M059J (cell line): ENCODE measurements at regions not wholly inside any gene's neighbourhood (a gene's known extent, or its start where the extent isn't known, plus 50 kb on each side); places are given as distances from the start of the nearest gene placed in this dataset.
A peak's percentile ranks its signal among the peaks of the same experiment; 100 is the strongest.
"Not testable (repeated sequence)": the region's sequence is repeated elsewhere in the genome, so short reads cannot be mapped to it uniquely, and the experiment has no call there.

Experiments
- DNase-seq: peaks from one replicate; pipeline ENCODE4 v3.0.0-alpha.2; 2012; ENCODE audit warnings: low read depth

DNA sequence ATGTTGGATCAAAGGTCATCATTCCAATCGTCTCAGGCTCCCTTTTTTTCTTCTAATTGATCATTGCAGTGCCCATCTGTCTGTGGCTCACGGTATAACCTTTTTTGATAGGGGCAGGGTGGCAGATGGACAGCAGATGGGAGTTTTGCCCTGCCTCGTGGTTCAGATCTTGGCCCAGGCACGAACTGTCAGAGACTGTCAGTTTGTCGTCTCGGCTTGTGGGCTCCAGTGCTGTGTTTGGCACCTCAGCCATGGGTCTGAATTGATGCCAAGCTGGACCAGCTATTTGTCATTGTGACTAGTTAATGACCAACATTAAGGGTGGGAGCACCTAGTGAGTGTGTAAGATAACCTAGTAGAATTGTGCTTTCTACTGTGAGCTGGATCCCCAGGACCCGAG is 197.6 kb downstream of the PRL start:
- peak; percentile 13 for DNase-seq

DNA sequence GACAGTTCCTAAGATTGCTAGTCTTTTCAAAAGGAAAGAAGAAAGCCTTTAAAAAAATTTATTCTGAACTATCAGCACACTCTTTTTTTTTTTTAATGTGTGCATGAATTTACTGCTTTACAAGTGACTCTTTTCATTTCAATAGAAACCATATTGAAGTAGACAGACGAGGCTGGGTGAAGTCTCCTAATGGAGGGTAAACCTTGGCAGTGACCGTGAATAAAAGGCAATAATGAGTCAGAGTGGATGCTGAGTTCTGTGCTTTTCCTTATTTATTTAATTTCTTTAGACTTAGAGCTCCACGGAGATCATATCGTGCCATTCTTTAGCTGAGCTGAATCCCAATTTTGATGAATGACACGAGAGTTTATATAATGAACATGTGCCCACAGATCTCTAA is 196.9 kb downstream of the PRL start:
- DNase-seq = peak; percentile 16

DNA sequence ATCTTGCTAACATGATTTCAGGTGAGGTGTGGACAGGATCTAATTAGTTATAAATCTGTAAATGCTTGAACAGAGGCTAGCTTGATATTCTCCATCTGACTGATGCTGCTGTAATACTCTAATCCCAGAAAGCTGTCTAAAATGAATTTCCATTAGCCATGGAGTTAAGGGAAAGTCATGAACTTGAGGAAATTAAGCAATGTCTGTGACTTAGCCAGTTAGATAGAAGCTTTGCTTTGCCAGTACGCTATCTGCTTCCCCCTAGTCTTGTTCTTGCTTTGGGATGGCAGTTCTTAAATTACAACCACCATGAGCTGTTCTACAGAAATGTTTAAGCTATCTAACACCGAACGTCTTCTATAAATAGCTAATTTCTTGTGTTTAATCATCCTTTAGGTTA is 195.7 kb downstream of the PRL start:
- no peak for DNase-seq

DNA sequence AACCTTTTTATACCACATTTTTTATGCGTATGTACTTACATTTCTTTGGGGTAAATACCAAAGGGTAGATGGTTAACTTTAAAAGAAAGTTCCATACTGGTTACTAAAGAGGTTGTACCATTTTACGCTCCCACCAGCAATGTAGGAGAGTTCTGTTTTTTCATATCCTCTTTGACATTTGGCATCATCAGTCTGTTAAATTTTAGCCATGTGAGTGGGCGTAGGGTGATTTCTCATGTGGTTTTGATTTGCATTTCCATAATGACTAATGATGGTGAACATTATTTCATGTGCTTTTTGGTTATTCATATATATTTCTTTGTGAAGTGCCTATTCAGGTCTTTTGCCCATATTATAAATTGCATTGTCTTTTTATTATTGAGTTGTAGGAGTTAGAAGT is 194.2 kb downstream of the PRL start:
- no peak for DNase-seq

DNA sequence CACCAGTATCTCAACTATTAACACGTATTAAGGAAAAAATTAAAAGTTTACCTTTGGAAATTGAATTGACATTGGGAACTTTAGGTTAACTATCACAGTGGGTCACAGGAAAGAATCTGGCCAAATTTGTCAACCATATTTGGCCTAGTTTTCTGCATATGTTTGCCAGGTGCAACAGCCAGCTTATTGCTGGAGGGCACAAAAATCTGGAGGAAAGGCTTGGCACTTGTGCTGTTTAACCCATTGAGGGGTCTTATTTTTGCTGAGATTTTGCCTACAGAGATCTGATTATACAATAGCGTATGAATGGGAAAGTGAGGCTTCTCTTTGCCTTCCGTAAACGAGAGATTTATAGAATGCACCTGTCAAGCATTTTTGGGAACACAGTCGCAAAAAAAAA is 190.4 kb downstream of the PRL start:
- DNase-seq = no peak

DNA sequence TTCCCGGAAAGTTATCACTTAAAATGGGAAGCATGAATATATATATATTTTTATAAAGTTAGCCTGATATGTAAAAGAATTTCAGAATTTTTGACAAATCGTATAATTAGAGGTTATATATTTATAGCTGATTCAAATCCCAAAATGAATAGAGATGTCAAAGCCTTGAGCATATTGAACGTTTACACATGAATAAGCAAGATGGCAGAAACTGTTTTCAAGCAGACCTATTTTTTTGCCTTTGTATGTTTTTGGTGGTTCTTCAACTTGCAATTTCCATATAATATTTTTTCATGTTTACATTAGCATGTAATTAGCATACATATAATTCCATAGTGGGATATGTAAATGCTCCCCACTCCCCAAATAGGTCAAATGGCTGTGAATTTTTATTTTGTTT is 189.9 kb downstream of the PRL start:
- DNase-seq = no peak

DNA sequence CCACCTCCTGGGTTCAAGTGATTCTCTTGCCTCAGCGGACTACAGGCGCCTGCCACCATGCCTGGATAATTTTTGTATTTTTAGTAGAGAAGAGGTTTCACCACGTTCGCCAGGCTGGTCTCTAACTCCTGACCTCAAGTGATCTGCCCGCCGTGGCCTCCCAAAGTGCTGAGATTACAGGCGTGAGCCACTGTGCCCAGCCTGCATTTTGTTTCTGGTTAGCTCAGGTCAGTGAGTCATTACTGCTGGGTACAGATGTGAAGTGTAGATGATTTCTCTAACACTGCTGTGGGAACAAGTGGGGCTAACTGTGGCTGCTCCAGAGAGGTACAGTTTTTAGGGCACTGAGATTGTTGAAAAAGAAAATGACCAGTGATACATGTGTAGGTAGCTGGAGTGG is 188.6 kb downstream of the PRL start:
- DNase-seq = peak; percentile 75

DNA sequence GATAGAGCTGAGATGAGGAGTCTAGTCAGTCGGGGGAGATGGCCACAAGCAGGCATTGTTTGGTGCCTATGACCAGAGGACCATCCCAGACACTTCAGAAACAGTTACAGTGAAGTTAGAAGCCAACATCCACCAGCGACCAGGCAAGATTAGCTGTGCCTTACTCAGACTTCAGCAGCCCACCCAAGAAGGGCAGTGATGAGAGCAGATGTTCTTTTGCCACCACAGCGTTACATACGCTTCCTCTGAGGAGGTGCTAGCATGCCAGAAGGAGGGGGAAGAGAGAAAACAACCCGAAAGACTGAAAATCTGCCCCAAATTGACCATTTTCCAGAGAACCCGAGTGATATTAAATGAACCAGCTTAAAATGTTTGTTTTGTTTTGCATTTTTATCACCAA is 186.8 kb downstream of the PRL start:
- DNase-seq = no peak

DNA sequence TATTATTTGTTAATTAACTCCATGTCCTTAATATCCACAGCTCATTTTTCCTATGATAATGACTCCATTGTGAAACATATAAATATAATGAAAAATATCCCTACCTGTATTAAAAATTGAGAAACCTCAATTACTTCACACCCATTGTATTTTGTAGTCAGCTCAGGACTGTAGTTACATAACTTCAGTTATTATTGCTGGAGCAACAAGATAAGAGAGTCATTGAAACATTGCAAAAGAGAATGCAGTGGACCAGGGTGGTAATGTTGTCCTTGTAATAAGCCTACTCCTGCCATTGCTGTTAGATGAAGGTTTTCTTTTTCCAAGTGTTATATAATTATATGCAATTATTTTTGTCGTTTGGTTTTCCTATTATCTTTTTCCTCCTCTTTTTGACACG is 184.4 kb downstream of the PRL start:
- DNase-seq = no peak

DNA sequence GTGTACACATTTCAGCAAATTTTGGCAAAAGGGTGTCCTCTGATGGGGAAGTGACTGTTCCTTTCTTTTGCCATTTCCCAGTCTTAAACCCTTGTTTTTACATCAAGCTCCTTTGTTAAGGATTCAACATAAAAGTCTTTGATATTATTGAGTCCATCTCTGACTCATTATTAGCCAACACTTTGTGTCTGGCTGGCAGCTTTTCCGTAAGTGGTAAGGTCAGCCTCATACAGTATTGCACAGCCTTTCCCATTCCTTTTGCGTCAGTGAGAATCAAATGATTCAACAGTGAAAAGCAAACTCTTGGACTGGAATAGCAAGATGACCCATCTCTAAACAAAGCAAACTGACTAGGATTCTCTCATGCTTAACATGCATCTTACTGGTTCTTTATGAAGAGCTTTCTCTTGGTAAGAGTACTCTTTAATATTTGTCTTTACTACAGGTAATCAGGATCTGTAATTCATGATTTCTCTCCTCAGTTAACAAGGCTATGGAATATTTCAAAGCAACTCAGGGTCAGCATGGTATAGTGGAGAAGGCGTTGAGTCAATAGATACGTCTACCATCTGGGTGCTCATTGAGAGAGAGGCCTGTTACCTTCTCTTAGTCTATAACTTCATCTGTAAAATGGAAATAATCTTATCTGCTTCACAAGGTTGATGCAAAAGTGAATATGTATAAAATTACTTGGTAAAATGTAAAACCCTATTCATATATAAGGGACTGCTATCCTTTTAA is 183.6 kb downstream of the PRL start:
- peak; percentile 96 for DNase-seq

DNA sequence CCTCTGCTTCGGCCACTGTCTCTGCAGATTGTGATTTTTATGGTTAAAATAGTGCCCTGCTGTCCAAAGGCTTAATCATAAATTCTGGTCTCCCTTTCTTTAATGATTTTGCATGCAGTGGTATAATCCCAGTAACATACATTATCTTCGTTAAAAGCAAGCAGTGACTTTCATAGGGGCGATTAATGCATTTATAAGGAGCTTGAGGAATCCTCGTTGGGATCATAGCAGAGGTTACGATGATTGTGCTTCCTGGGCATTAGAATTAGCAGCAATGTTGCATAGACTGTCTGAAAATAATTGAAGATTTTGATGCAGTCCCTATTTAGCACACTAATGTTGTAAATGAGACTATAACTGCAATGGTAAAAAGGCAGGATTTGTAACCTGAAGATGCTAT is 181.3 kb downstream of the PRL start:
- DNase-seq = no peak

DNA sequence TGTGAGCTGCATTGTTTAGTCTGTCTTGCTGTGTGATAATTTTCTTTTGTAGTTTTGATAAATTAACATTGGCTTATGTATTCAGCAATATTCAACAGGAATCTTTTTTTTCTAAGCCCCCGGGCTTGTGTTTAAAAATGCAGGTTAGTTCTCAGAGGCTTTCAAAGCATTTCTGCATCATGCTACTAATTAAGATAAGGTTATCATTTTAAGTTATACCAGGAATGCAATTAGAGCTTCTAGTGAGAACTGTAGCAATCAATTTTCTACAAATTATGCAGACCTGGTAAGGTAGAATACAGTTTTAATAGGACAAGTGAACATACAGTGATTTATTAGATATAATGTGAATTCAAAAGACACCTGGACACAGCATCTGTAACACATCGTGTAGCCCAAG is 179.2 kb downstream of the PRL start:
- DNase-seq = no peak

DNA sequence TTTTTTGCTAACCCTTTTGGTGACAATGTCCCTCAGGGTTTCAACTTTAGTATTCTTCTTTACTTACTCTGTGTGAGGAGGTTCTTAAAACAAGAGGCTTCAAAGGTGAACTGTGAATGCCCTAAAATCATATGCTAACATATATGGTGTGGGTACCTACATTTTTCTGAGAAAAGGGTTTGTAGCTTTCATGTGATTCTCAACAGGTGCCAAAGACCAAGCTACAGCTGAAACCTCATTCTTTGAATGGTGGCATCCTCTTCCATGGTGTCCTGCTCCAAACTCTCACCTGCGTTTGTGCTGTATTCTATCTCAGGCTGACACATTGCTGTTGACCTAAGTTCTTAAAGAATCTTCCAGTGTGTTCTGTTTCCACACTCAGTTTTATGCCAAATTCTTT is 177.3 kb downstream of the PRL start:
- no peak for DNase-seq

DNA sequence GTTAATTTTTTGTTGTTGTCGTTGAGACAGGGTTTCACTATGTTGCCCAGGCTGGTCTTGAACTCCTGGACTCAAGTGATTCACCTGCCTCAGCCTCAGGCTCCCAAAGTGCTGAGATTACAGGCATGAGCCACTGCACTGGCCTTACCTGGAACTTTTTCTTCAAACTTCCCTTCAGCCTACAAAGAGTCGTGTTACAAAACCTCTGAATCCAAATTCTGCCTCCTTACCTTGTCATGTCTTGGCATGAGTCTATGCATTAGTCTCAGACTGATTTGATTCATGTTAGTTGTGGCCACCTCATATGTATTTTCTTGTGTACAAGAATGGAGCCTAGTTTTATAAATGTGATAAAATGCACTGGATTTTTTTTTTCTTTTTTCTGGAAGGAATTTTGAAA is 172.1 kb downstream of the PRL start:
- no peak for DNase-seq

DNA sequence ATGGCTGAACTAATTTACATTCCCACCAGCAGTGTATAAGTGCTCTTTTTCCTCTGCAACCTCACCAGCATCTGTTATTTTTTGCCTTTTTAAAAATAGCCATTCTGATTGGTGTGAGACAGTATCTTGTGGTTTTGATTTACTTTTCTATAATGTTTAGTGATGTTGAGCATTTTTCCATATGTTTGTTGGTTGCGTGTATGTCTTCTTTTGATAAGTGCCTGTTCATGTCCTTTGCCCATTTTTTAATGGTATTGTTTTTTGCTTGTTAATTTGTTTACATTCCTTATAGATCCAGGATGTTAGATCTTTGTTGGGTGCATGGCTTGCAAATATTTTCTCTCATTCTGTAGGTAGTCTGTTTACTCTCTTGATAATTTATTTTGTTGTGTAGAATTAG is 169.9 kb downstream of the PRL start:
- no peak for DNase-seq

DNA sequence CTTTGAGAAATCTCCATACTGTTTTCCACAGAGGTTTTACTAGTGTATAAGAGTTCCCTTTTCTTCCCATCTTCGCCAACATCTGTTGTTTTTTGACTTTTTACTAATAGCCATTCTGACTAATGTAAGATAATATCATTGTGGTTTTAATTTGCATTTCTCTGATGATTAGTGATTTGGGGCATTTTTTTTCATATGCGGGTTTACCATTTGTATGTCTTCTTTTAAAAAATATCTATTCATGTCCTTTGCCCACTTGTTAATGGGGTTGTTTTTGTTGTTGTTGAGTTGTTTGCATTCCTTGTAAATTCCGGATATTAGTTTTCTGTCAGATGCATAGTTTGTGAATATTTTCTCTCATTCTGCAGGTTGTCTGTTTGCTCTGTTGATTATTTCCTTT is 167.1 kb downstream of the PRL start:
- DNase-seq = peak; percentile 26

DNA sequence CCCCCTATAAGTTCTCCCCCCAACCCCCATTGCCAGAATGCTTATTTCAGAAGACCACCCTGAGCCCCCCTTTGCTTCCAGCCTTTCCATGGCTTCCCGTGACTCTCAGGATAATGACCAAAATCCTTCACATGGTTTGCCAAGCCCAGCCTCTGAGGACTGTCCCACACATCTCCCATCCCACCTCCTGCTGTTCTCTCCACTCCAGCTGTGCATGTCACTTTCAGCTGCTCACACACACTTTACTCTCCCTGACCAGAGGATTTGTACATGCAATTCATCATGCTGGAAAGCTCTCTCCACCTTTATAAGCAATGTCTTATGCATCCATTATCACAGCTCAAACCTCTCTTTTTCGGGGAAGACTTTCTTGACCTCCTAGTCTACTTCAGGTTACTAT is 164.2 kb downstream of the PRL start:
- DNase-seq = no peak

DNA sequence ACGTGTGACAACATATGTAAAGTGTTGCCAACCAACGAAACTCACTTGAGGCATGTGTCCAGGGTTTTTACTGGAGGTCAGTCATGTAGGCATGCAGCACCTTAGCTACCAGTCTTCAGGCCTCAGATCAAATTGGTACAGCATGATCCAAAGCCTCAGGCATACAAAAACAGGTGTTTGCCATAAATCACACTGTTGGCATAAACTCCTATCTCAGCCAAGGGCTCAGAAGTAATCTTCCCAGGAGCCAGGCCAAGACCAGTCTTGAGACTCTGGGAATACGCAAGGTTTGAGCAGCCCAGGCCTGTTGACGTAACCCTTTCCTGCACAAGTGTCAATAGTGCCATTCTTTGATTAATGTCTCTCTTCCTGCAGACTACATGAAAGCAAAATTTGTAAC is 163.5 kb downstream of the PRL start:
- DNase-seq = no peak

DNA sequence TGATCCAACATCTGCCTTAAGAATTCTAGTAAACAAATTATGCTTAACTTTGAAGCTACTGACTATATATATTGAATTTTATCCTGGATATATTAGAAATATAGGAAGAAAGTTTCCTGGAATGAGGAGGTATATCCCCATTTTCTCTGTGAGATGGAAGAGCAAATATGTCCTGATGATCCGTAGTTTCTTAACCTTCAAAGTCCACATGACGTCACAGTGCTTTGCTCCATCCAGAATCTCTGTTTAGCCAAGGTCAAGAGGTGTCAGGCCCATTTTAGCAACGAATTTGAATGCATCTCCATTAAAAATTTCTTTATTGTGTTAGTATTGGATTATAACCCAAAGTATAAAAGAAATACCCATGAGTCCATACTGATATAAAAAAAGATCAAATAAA is 162.5 kb downstream of the PRL start:
- DNase-seq = no peak

DNA sequence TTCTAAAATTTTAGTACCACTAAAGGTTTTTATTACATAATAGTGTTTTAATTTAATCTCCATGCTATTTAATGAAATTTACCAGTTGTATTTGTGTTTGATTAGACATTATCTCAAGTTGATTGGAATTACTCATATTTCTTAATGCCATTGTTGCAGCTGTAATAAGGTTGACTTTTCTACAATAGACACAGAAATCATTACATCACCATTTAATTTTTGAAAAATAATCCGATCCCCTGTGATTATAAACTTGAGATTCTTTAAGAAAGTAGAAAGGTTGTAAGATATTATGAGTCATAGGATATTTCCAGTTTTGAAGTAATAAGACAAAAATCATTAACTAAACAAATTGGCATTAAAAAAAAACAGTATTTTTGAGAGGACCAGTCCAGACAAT is 161.4 kb downstream of the PRL start:
- no peak for DNase-seq

DNA sequence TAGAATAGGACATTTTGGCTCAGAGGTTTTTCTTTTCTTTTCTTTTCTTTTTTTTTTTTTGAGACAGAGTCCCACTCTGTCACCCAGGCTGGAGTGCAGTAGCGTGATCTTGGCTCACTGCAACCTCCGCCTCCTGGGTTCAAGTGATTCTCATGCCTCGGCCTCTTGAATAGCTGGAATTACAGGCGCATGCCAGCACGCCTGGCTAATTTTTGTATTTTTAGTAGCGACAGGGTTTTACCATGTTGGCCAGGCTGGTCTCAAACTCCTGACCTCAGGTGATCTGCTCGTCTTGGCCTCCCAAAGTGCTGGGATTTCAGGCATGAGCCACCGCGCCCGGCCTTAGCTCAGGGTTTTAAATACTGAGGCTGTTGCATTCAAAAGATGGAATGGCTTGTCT is 156.1 kb downstream of the PRL start:
- not testable (repeated sequence) for DNase-seq

DNA sequence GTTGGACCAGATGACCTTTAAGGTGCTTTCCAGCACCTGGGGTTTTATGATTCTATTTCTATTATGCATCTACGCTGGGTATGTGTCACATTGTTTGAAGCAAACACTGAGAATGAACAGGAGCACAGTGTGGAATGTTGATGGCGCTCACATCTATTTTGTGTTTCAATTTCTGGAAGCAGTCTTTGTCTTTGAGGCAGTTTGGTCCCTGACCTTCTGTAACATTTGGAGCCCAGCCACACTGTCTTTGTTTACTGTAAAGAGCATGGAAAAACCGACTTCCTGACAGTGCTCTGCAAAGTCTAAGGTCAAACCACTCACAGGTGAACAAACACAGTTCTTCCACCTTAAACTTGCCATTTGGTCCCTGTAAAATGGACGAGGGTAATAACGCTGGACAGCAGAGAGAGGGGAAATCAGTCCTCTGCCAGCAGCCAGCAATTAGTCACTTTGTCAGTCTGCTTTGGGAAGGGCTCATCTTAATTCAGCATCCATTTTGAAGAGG is 155.5 kb downstream of the PRL start:
- peak; percentile 68 for DNase-seq

DNA sequence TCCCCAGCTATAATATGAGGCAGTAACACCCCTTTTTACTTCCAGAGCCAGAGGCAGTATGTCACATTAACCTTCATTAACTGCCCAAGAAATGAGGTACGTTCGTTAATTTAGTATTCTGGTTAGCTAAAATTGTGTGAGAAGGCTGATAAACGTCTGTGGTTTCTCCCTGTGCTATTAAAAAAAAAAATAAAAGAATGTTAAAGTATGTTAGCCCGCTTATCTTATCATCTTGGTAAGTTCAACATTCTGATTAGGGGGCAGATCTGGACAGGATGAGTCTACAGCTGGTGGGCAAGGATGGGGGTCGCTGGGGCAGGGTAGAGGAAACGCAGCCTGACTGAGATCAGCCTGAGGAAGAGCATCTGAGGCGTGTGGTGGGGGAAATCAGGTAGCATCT is 154.0 kb downstream of the PRL start:
- DNase-seq = no peak

DNA sequence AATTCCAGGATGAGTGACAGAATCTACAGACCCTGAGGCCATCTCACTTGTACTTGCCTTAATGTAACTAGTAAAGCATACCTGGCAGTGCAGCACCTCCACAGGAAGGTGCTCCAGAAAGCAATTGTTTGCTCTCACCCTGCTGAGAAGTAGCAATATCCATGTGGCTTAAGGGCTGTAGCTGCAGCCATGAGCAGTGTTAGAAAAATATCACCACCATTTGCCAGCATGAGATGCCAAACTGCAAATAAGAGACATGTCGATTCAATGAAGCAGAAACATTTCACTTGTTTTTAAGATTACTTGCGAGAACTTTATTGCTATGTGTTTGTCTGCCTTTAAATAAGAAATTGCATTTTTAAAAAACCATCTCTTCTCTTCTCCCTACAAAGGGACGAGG is 151.5 kb downstream of the PRL start:
- DNase-seq = no peak
